HL-60 (cell line): ENCODE measurements at regions not wholly inside any gene's neighbourhood (a gene's known extent, or its start where the extent isn't known, plus 50 kb on each side); places are given as distances from the start of the nearest gene placed in this dataset.

Experiments
- GABPA ChIP-seq: IDR thresholded peaks from 2 replicates; pipeline ENCODE4 v1.6.1; 2012; ENCODE audit warnings: low read depth
- POLR2AphosphoS5 ChIP-seq: IDR thresholded peaks from 2 replicates; pipeline ENCODE4 v1.6.1; 2012; ENCODE audit warnings: low read depth
- REST ChIP-seq: IDR thresholded peaks from 2 replicates; pipeline ENCODE4 v1.6.1; 2012; ENCODE audit warnings: low read depth; ENCODE audit not compliant: insufficient replicate concordance
- SPI1 ChIP-seq: IDR thresholded peaks from 2 replicates; pipeline ENCODE4 v1.6.1; 2012; ENCODE audit warnings: low read depth, mild to moderate bottlenecking, borderline replicate concordance
- TF ChIP-seq, protein P1 (sequence below): IDR thresholded peaks from one replicate; pipeline ENCODE4 v1.5.1; 2011; ENCODE audit warnings: low read length, control low read depth, inconsistent platforms; ENCODE audit not compliant: insufficient read depth

DNA sequence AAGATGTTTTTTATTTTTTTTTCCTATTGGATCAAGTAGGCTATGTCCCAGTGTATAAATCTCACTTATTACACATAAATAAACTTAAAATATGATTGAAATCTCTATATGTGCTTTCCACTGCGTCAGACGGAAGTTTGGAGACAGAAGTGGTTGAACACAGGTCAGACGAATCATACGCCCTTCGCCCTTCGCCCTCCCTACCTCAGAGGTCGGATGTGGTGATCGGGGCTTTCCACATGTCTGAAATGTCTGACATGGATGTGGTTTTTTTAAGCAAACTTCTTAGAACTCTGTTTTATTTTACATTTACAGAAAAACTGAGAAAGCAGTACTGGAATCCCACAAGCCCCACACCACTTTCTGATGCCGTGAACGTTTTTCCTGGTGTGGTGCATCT lies 344.4 kb downstream of the THBS2 start:
- TF ChIP-seq GABPA (no peak), REST (no peak), POLR2AphosphoS5 (no peak), SPI1 (no peak)
- TF ChIP-seq, protein P1, sequence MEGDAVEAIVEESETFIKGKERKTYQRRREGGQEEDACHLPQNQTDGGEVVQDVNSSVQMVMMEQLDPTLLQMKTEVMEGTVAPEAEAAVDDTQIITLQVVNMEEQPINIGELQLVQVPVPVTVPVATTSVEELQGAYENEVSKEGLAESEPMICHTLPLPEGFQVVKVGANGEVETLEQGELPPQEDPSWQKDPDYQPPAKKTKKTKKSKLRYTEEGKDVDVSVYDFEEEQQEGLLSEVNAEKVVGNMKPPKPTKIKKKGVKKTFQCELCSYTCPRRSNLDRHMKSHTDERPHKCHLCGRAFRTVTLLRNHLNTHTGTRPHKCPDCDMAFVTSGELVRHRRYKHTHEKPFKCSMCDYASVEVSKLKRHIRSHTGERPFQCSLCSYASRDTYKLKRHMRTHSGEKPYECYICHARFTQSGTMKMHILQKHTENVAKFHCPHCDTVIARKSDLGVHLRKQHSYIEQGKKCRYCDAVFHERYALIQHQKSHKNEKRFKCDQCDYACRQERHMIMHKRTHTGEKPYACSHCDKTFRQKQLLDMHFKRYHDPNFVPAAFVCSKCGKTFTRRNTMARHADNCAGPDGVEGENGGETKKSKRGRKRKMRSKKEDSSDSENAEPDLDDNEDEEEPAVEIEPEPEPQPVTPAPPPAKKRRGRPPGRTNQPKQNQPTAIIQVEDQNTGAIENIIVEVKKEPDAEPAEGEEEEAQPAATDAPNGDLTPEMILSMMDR: no peak
